Fibroblast of mammary gland (primary cell): ENCODE measurements at regions not wholly inside any gene's neighbourhood (a gene's known extent, or its start where the extent isn't known, plus 50 kb on each side); places are given as distances from the start of the nearest gene placed in this dataset.

Experiments used
- DNase-seq: peaks from one replicate; pipeline ENCODE4 v3.0.0-alpha.2; 2010; ENCODE audit warnings: low read depth
- H3K4me3 ChIP-seq: 2 replicates; pipeline ENCODE4 v1.5.1; 2011; ENCODE audit warnings: low read depth, mild to moderate bottlenecking, low read length, moderate library complexity; ENCODE audit not compliant: control insufficient read depth
- TF ChIP-seq, protein P1 (sequence below): conservative IDR thresholded peaks from 2 replicates; pipeline ENCODE4 v1.5.1; 2011; ENCODE audit warnings: low read depth, low read length, inconsistent platforms; ENCODE audit not compliant: control insufficient read depth, insufficient read depth

DNA sequence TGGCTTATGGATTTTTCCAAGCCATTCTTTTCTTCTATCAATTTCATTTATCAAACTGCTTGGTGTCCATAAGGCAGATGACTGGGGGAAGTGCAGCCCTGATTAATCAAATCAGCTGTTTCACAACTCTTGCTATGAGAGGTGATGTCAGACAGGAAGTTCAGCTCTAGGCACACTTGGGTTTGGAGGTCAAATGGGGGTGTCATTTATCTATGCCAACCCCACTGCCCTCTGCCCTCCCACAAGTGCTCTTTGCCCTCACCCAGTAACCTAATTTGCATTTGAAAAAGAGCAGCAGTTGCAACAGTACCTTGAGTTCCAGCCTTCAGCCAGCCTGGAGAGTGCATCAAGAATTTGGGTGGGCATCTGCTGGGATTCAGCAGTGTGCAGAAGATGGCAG lies 431.3 kb upstream of the SPRED2 start:
- TF ChIP-seq, protein P1, sequence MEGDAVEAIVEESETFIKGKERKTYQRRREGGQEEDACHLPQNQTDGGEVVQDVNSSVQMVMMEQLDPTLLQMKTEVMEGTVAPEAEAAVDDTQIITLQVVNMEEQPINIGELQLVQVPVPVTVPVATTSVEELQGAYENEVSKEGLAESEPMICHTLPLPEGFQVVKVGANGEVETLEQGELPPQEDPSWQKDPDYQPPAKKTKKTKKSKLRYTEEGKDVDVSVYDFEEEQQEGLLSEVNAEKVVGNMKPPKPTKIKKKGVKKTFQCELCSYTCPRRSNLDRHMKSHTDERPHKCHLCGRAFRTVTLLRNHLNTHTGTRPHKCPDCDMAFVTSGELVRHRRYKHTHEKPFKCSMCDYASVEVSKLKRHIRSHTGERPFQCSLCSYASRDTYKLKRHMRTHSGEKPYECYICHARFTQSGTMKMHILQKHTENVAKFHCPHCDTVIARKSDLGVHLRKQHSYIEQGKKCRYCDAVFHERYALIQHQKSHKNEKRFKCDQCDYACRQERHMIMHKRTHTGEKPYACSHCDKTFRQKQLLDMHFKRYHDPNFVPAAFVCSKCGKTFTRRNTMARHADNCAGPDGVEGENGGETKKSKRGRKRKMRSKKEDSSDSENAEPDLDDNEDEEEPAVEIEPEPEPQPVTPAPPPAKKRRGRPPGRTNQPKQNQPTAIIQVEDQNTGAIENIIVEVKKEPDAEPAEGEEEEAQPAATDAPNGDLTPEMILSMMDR: no peak
- DNase-seq: no peak
- no peak overlapping the region for H3K4me3 ChIP-seq

DNA sequence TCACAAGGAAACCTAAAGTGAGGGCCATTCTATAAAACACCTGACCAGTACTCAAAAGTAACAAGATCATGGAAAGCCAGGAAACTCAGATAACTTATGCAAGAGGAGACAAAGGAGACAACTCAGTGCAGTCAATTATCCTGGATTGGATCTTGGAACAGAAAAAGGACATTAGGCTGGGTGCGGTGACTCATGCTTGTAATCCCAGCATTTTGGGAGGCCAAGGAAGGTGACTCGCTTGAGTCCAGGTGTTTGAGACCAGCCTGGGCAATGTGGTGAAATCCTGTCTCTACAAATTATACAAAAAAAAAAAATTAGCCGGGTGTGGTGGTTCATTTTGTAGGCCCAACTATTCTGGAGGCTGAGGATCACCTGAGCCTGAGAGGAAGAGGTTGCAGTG lies 424.5 kb upstream of the SPRED2 start:
- TF ChIP-seq, protein P1: no peak
- DNase-seq: peak; percentile 4

GRCh38 chr2:65856423-65856822 lies 424.0 kb upstream of the SPRED2 start:
- DNase-seq: no peak
- TF ChIP-seq, protein P1: no peak
- no peak overlapping the region for H3K4me3 ChIP-seq

More for the DNA sequence above, 424.5 kb upstream of the SPRED2 start:
- no peak overlapping the region for H3K4me3 ChIP-seq

- DNase-seq: no peak
- H3K4me3 ChIP-seq: no peak overlapping the region
- TF ChIP-seq, protein P1: no peak
Observed at GRCh38 chr2:65850695-65851094, 418.3 kb upstream of the SPRED2 start.

GRCh38 chr2:65846989-65847678 lies 414.7 kb upstream of the SPRED2 start:
- no peak overlapping the region for H3K4me3 ChIP-seq
- DNase-seq: no peak
- TF ChIP-seq, protein P1: no peak

DNA sequence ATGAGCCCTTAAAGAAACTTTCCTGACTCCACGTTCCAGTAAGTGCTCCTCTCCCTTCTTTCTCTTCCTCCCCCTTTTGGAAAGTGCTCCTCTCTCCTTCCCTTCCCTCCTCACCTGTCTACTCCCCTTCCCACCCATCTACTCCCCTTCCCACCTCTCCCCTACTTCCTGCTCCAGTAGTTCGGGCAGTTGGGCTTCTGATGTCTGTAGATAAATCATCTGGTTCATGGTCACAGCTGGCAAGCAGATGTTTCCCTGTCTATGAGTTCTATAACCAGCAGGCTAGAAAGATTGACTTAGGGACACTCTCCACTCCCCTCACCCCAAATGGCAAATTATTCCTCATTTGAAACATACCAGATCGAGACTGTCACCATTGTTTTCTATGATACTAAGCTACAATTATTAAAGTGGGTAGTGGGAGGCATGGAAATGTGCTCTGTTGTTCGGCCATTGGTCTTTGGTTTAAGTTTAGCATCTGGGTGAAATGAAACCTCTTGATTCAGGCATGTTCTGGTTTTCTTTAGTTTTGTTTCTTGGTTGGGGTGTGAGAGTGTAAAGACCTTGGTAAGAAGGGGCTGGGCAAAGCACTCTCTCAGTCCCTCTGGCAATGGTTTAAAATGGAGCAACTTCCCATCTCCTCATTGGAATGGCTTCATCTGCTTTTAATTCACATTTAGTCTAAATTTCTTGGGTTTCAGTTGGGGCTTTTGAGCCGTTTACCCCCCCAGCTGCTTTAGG lies 413.2 kb upstream of the SPRED2 start:
- H3K4me3 ChIP-seq: no peak overlapping the region
- no peak for DNase-seq
- TF ChIP-seq, protein P1: no peak
